NCI-H82 treated with DMSO at 0.1 percent for 48 hours (cell line): ENCODE measurements at regions not wholly inside any gene's neighbourhood (a gene's known extent, or its start where the extent isn't known, plus 50 kb on each side); places are given as distances from the start of the nearest gene placed in this dataset.
"Not testable (repeated sequence)": the region's sequence is repeated elsewhere in the genome, so short reads cannot be mapped to it uniquely, and the experiment has no call there.

ENCODE experiments used
- DNase-seq: peaks from one replicate; lab custom pipeline; 2025; ENCODE audit not compliant: unreplicated experiment; lab: John Stamatoyannopoulos, UW

- DNase-seq = no peak
Observed at GRCh38 chr14:106417224-106418049, 891.1 kb downstream of the TMEM121 start.

DNA sequence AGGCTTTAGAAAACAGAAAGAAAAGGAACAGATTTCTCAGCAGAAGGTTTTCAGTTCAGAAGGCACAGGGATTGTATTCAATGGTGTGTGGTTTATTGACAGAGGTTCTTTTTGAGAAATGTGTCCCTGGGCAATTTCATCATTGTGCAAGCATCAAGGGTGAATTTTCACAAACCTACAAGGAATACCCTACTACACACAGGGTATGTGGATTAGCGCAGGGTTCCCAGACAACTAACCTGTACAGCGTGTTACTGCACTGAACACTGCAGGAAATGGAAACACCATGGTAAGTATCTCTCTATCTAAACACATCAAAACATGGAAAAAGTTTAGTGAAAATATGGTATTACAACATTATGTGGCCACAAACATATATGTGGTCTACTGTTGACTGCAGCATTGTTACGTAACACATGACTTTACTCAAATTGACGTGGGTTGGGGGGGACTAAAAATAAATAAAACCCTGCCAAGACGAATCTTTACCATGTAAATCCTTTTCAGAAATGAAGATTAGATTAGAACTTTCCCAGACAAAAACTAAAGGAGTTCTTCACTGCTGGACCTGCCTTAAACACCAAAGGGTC is 893.1 kb downstream of the TMEM121 start:
- no peak for DNase-seq

DNA sequence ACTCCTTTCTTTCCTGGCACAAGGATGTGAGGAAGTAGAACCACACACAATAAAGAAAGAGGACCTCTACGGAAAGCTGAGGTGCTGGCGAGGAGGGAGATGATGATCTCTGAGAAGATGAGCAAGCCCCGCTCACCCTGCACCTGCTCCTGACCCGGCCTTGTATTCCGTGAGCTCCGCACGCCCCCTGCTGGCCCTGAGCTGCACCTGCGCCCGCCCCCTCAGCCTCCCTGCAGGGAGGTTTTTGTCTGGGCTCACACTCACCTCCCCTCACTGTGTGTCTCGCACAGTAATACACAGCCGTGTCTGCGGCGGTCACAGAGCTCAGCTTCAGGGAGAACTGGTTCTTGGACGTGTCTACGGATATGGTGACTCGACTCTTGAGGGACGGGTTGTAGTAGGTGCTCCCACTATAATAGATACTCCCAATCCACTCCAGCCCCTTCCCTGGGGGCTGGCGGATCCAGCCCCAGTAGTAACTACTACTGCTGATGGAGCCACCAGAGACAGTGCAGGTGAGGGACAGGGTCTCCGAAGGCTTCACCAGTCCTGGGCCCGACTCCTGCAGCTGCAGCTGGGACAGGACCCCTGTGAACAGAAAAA is 895.1 kb downstream of the TMEM121 start:
- not testable (repeated sequence) for DNase-seq

GRCh38 chr14:106422066-106422465 is 895.7 kb downstream of the TMEM121 start:
- DNase-seq = no peak

DNA sequence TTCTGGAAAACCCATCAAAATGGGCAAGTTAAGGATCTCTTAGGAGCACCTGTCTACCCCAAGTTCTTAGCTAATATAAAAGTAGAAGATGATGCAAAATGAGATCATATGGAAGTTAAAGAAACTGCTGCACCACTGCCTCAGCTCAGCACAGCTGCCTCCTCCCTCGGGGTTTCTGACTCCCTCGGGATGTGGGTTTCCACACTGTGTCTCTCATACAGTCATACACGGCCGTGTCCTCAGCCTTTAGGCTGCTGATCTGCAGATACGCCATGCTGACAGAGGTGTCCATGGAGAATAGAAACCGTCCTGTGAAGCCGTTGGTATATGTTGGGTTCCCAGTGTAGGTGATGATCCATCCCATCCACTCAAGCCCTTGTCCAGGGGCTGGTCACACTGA is 898.8 kb downstream of the TMEM121 start:
- not testable (repeated sequence) for DNase-seq

DNA sequence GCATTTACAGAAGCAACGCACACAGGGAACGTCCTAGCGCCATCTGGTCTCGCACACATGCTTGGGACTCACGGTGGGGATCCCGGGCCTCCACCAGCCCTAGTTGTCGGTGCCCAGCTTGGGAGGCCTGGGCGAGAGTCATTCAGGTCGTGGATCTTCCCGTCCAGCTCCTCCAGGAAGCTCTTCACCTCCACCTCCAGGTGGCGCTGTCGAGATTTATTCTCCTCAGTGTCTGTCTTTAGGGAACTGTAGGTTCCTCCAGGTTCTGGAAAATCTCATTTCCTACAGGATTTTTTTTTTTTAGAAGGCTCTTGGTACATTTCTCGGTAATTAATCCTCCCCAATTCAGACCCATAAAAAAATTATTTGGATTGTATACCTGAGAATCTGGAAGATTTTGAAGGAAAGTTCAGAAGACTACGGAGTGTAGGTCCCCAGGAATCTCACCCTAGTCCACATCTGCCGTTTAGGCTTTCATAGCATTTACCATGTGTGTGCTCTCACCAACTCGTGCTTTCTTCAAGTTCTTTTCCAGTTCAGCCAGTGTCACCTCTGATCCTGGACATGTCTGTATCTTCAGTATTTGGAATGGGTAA is 910.0 kb downstream of the TMEM121 start:
- no peak for DNase-seq

DNA sequence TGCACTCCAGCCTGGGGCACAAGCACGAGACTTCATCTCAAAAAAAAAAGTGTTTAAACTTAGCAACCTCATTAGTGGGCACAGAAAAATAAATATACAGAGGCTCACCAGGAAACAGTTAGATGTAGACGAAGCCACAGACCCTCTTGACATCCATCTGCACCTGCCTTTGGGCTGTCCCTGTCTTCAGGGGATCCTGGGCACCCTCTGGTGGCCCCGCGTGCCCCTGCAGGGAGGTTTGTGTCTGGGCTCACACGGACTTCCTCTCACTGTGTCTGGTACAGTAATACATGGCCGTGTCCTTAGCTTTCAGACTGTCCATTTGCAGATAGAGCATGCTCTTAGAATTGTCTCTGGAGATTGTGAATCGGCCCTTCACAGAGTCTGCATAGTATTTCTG is 916.5 kb downstream of the TMEM121 start:
- DNase-seq = no peak

GRCh38 chr14:106455026-106455425 is 928.6 kb downstream of the TMEM121 start:
- DNase-seq = no peak

- no peak for DNase-seq
Observed at GRCh38 chr14:106459971-106460730, 933.8 kb downstream of the TMEM121 start.

GRCh38 chr14:106460916-106461315 is 934.5 kb downstream of the TMEM121 start:
- DNase-seq = no peak

DNA sequence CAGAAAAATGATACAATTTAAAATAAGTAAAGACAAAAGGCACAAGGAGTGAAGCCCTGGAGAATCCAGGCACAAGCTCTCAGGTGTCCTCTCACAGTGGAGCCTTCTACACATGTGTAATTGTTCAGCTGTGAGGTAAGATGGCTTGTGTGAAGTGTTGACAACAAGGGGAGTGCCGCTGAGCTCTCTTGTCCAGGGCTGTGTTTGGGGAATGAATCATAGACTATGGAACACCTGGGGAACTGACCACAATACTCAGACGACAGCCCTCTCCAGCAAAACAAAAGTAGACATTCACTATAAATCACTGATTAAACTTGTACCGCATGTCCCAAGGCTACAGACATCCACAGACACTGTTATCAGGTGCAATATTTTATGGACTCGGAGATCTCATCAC is 940.1 kb downstream of the TMEM121 start:
- not testable (repeated sequence) for DNase-seq

GRCh38 chr14:106468869-106469268 is 942.5 kb downstream of the TMEM121 start:
- DNase-seq = not testable (repeated sequence)

- DNase-seq = not testable (repeated sequence)
Observed at GRCh38 chr14:106470028-106470427, 943.6 kb downstream of the TMEM121 start.

DNA sequence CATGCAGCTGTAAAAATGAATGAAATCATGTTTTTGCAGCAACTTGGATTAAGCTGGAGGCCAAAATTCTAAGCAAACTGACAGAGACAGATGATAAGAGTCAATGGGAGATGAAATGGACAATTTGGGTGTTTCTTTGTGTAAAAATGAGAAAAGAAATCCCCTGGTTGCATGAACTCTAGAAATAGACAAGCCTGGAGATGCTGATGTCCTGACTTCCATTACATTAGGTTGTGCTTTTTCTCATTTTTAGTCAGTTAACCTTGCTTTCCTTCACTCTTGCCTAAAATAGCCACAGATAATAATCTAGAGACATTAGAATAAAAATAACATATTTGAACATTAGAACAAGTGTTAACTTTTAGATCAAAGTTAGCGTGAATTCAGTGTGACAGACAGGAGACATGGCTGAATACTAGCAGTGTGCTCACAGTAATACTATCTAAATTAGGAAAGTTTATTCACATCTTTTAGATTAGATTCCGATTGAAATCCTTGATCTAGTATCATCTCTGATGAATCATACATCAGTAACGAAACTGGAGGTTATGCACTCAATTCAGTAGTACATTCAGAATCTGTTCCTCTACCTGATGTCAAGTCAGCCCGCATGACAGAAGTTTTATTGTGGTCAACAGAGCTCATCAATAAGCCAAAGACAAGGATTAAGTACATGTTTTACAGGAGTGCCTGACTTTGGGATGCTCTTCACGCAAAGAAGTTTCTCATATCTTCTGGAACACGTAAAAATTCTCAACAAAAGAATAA is 948.1 kb downstream of the TMEM121 start:
- DNase-seq = not testable (repeated sequence)

- DNase-seq = not testable (repeated sequence)
Observed at GRCh38 chr14:106475214-106475613, 948.8 kb downstream of the TMEM121 start.

GRCh38 chr14:106477600-106477999 is 951.2 kb downstream of the TMEM121 start:
- not testable (repeated sequence) for DNase-seq

- not testable (repeated sequence) for DNase-seq
Observed at GRCh38 chr14:106480287-106480686, 953.9 kb downstream of the TMEM121 start.

DNA sequence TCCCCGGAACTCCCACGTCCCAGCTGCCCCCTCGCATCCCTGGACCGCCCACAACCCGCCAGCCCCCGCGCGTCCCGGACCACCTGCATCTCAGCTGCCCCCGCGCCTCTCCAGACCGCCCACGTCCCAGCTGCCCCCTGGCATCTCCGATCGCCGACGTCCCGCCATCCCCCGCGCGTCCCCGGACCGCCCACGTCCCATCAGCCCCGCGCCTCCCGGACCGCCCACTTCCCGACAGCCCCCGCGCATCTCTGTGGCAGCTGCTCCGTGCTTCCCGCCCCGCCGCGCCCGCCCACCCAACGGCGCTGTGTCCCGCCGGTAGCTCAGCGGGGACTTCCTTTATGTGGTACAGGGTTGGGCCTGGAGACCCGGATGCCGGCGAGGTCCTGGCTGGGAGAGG is 955.8 kb downstream of the TMEM121 start:
- not testable (repeated sequence) for DNase-seq

GRCh38 chr14:106487600-106487999 is 961.2 kb downstream of the TMEM121 start:
- no peak for DNase-seq

- DNase-seq = no peak
Observed at GRCh38 chr14:106488291-106488690, 961.9 kb downstream of the TMEM121 start.
